ENCODE measurements at regions not wholly inside any gene's neighbourhood (a gene's known extent, or its start where the extent isn't known, plus 50 kb on each side); places are given as distances from the start of the nearest gene placed in this dataset.

GRCh38 chr18:2485983-2486382 is 85.3 kb downstream of the METTL4 start:
- Histone ChIP-seq H3K36me3 (ENCODE audit: control insufficient read depth, insufficient read depth, low read length) (no peaks in the 10 kb centered on the region), H3K4me1 (ENCODE audit: control insufficient read depth, insufficient read depth, low read length, poor library complexity, severe bottlenecking) (no peaks in the 10 kb centered on the region), H3K27me3 (replicated peaks; ENCODE audit: control insufficient read depth, insufficient read depth, low read length, poor library complexity, severe bottlenecking) (no peaks in the 10 kb centered on the region), H3K9me3 (ENCODE audit: control insufficient read depth, low read length) (no peaks in the 10 kb centered on the region), H3K27ac (ENCODE audit: insufficient read depth, low read length, poor library complexity, severe bottlenecking) (no peak overlapping the region), H3K4me3 (ENCODE audit: insufficient read depth, low read depth, low read length, poor library complexity, severe bottlenecking) (no peak overlapping the region)
- no peak for DNase-seq

- Histone ChIP-seq H3K27me3 (replicated peaks; ENCODE audit: control insufficient read depth, insufficient read depth, low read length, poor library complexity, severe bottlenecking) (no peaks in the 10 kb centered on the region), H3K9me3 (ENCODE audit: control insufficient read depth, low read length) (no peaks in the 10 kb centered on the region), H3K36me3 (ENCODE audit: control insufficient read depth, insufficient read depth, low read length) (no peaks in the 10 kb centered on the region), H3K4me1 (ENCODE audit: control insufficient read depth, insufficient read depth, low read length, poor library complexity, severe bottlenecking) (no peaks in the 10 kb centered on the region), H3K27ac (ENCODE audit: insufficient read depth, low read length, poor library complexity, severe bottlenecking) (no peak overlapping the region), H3K4me3 (ENCODE audit: insufficient read depth, low read depth, low read length, poor library complexity, severe bottlenecking) (no peak overlapping the region)
- no peak for DNase-seq
These were observed 84.9 kb downstream of the METTL4 start for GRCh38 chr18:2486426-2486825.
